ENCODE measurements at regions not wholly inside any gene's neighbourhood (a gene's known extent, or its start where the extent isn't known, plus 50 kb on each side); places are given as distances from the start of the nearest gene placed in this dataset.
A peak's percentile ranks its signal among the peaks of the same experiment; 100 is the strongest.

GRCh38 chr14:21749306-21749868, 75.8 kb upstream of the OR4E1 start:
- DNase-seq (no peak), ATAC-seq (no peak)
- no peaks in the 10 kb centered on the region for H3K9me3 ChIP-seq
- H3K36me3 ChIP-seq: no peaks in the 10 kb centered on the region
- intact Hi-C loops (cut with DNase I): no loop called here
- H3K27me3 ChIP-seq: no peaks in the 10 kb centered on the region
- H3K4me3 ChIP-seq: no peak overlapping the region
- H3K4me1 ChIP-seq: no peaks in the 10 kb centered on the region
- H3K27ac ChIP-seq: no peak overlapping the region
- no peak for TF ChIP-seq CTCF (IDR thresholded peaks at IDR 0.05)

GRCh38 chr14:21748869-21749303, 75.3 kb upstream of the OR4E1 start:
- Histone ChIP-seq H3K4me1 (no peaks in the 10 kb centered on the region), H3K27ac (no peak overlapping the region), H3K9me3 (no peaks in the 10 kb centered on the region), H3K4me3 (no peak overlapping the region), H3K27me3 (no peaks in the 10 kb centered on the region), H3K36me3 (no peaks in the 10 kb centered on the region)
- intact Hi-C loops (cut with DNase I): no loop called here
- DNase-seq (peak in 1 of 4 donors; percentile 27), ATAC-seq (peak; percentile 92)
- TF ChIP-seq CTCF (IDR thresholded peaks at IDR 0.05): peak; percentile 39 to 42

- no peak for TF ChIP-seq CTCF (IDR thresholded peaks at IDR 0.05)
- no peaks in the 10 kb centered on the region for H3K36me3 ChIP-seq
- ATAC-seq (no peak), DNase-seq (no peak)
- no peak overlapping the region for H3K4me3 ChIP-seq
- H3K27ac ChIP-seq: no peak overlapping the region
- H3K9me3 ChIP-seq: no peaks in the 10 kb centered on the region
- no peaks in the 10 kb centered on the region for H3K4me1 ChIP-seq
- peaks cover 0 to 16% of the 10 kb centered on the region in 2 donors for H3K27me3 ChIP-seq
- intact Hi-C loops (cut with DNase I): no loop called here
These were observed 62.2 kb upstream of the OR4E1 start for GRCh38 chr14:21735639-21736307.

- Histone ChIP-seq H3K9me3 (no peaks in the 10 kb centered on the region), H3K27ac (no peak overlapping the region), H3K4me1 (no peaks in the 10 kb centered on the region), H3K4me3 (no peak overlapping the region), H3K36me3 (no peaks in the 10 kb centered on the region), H3K27me3 (peaks cover 0 to 14% of the 10 kb centered on the region in 2 donors)
- DNase-seq: no peak
- ATAC-seq: no peak
- no peak for TF ChIP-seq CTCF (IDR thresholded peaks at IDR 0.05)
- intact Hi-C loops (cut with DNase I): no loop called here
These were observed 61.6 kb upstream of the OR4E1 start for GRCh38 chr14:21735200-21735599.

GRCh38 chr14:21734457-21735074, 60.9 kb upstream of the OR4E1 start:
- TF ChIP-seq CTCF (IDR thresholded peaks at IDR 0.05): peak; percentile 46 to 52
- Histone ChIP-seq H3K27ac (no peak overlapping the region), H3K9me3 (no peaks in the 10 kb centered on the region), H3K36me3 (no peaks in the 10 kb centered on the region), H3K4me3 (no peak overlapping the region), H3K4me1 (no peaks in the 10 kb centered on the region), H3K27me3 (peaks cover 0 to 8% of the 10 kb centered on the region in 2 donors)
- peak; percentile 75 for ATAC-seq
- DNase-seq: peak in 1 of 4 donors; percentile 41
- intact Hi-C loops (cut with DNase I): no loop called here

Data from left lung (tissue), 4 donors.